Type B pancreatic cell (in vitro differentiated cells): ENCODE measurements at regions not wholly inside any gene's neighbourhood (a gene's known extent, or its start where the extent isn't known, plus 50 kb on each side); places are given as distances from the start of the nearest gene placed in this dataset.

ENCODE experiments used
- DNase-seq: peaks from one replicate; pipeline ENCODE4 v3.0.0; 2021; ENCODE audit warnings: mixed read lengths; ENCODE audit not compliant: unreplicated experiment; ENCODE audit errors: extremely low spot score
- H3K27ac Mint-ChIP-seq: 2 replicates; pipeline ENCODE4 v1.8.0; 2021; ENCODE audit warnings: mild to moderate bottlenecking, mixed read lengths
- H3K27me3 Mint-ChIP-seq: 2 replicates; pipeline ENCODE4 v1.8.0; 2021; ENCODE audit warnings: mixed read lengths
- H3K36me3 Mint-ChIP-seq: 2 replicates; pipeline ENCODE4 v1.8.0; 2021; ENCODE audit warnings: mixed read lengths
- H3K4me1 Mint-ChIP-seq: one replicate; pipeline ENCODE4 v1.8.0; 2021; ENCODE audit warnings: mixed read lengths; ENCODE audit not compliant: unreplicated experiment
- H3K4me3 Mint-ChIP-seq: 2 replicates; pipeline ENCODE4 v1.8.0; 2021; ENCODE audit warnings: mild to moderate bottlenecking, mixed read lengths
- H3K9me3 Mint-ChIP-seq: 2 replicates; pipeline ENCODE4 v1.8.0; 2021; ENCODE audit warnings: mixed read lengths
- CTCF ChIP-seq: fragments of 200-600 bp; sonication (generic); conservative IDR thresholded peaks from 2 replicates; pipeline ENCODE4 v1.5.0; 2021; ENCODE audit warnings: antibody characterized with exemption, mild to moderate bottlenecking

- TF ChIP-seq CTCF = no peak
- no peak overlapping the region for H3K27ac Mint-ChIP-seq
- no peak for DNase-seq
- H3K4me3 Mint-ChIP-seq = no peak overlapping the region
- H3K27me3 Mint-ChIP-seq = no peaks in the 10 kb centered on the region
- H3K4me1 Mint-ChIP-seq = peaks cover 4% of the 10 kb centered on the region
- no peaks in the 10 kb centered on the region for H3K9me3 Mint-ChIP-seq
- H3K36me3 Mint-ChIP-seq = no peaks in the 10 kb centered on the region
These were observed 187.6 kb downstream of the EPM2A start for GRCh38 chr6:145547594-145548335.

- TF ChIP-seq CTCF = no peak
- Mint-ChIP-seq H3K4me3 (no peak overlapping the region), H3K9me3 (no peaks in the 10 kb centered on the region), H3K27me3 (peaks cover 4% of the 10 kb centered on the region), H3K4me1 (peaks cover 4% of the 10 kb centered on the region), H3K27ac (no peak overlapping the region), H3K36me3 (no peaks in the 10 kb centered on the region)
- DNase-seq = no peak
These were observed 186.2 kb downstream of the EPM2A start for GRCh38 chr6:145548933-145549648.

GRCh38 chr6:145551164-145551563, 184.2 kb downstream of the EPM2A start:
- Mint-ChIP-seq H3K4me3 (no peak overlapping the region), H3K27ac (no peak overlapping the region), H3K36me3 (no peaks in the 10 kb centered on the region), H3K9me3 (no peaks in the 10 kb centered on the region), H3K4me1 (peaks cover 4% of the 10 kb centered on the region), H3K27me3 (peaks cover 4% of the 10 kb centered on the region)
- no peak for TF ChIP-seq CTCF
- no peak for DNase-seq

- H3K27me3 Mint-ChIP-seq = peaks cover 4% of the 10 kb centered on the region
- H3K9me3 Mint-ChIP-seq = no peaks in the 10 kb centered on the region
- H3K4me3 Mint-ChIP-seq = no peak overlapping the region
- no peak overlapping the region for H3K27ac Mint-ChIP-seq
- DNase-seq = no peak
- H3K4me1 Mint-ChIP-seq = no peaks in the 10 kb centered on the region
- TF ChIP-seq CTCF = no peak
- no peaks in the 10 kb centered on the region for H3K36me3 Mint-ChIP-seq
These were observed 180.2 kb downstream of the EPM2A start for GRCh38 chr6:145555084-145555483.

- Mint-ChIP-seq H3K4me3 (no peak overlapping the region), H3K36me3 (no peaks in the 10 kb centered on the region), H3K27ac (no peak overlapping the region), H3K9me3 (no peaks in the 10 kb centered on the region), H3K4me1 (peaks cover 5% of the 10 kb centered on the region), H3K27me3 (peaks cover 4% of the 10 kb centered on the region)
- DNase-seq = no peak
- TF ChIP-seq CTCF = no peak
These were observed 177.8 kb downstream of the EPM2A start for GRCh38 chr6:145557474-145557873.
